ENCODE measurements at regions not wholly inside any gene's neighbourhood (a gene's known extent, or its start where the extent isn't known, plus 50 kb on each side); places are given as distances from the start of the nearest gene placed in this dataset.

- no peak for TF ChIP-seq TAF1 (IDR thresholded peaks at IDR 0.05; ENCODE audit: borderline replicate concordance, low read depth, low read length)
- no peak for TF ChIP-seq POLR2AphosphoS5 (IDR thresholded peaks at IDR 0.05; ENCODE audit: low read depth, low read length)
- no peak for TF ChIP-seq JUND (IDR thresholded peaks at IDR 0.05)
- no peak for TF ChIP-seq NFIC (IDR thresholded peaks at IDR 0.05; ENCODE audit: borderline replicate concordance)
- no peak for TF ChIP-seq RCOR1 (IDR thresholded peaks at IDR 0.05; ENCODE audit: low read length)
- TF ChIP-seq, protein P1, sequence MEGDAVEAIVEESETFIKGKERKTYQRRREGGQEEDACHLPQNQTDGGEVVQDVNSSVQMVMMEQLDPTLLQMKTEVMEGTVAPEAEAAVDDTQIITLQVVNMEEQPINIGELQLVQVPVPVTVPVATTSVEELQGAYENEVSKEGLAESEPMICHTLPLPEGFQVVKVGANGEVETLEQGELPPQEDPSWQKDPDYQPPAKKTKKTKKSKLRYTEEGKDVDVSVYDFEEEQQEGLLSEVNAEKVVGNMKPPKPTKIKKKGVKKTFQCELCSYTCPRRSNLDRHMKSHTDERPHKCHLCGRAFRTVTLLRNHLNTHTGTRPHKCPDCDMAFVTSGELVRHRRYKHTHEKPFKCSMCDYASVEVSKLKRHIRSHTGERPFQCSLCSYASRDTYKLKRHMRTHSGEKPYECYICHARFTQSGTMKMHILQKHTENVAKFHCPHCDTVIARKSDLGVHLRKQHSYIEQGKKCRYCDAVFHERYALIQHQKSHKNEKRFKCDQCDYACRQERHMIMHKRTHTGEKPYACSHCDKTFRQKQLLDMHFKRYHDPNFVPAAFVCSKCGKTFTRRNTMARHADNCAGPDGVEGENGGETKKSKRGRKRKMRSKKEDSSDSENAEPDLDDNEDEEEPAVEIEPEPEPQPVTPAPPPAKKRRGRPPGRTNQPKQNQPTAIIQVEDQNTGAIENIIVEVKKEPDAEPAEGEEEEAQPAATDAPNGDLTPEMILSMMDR (IDR thresholded peaks at IDR 0.05): no peak
- TF ChIP-seq MEF2A (IDR thresholded peaks at IDR 0.05; ENCODE audit: borderline replicate concordance, low read depth): no peak
- no peak for TF ChIP-seq RFX5 (IDR thresholded peaks at IDR 0.05; ENCODE audit: low read length)
- TF ChIP-seq, protein P2, sequence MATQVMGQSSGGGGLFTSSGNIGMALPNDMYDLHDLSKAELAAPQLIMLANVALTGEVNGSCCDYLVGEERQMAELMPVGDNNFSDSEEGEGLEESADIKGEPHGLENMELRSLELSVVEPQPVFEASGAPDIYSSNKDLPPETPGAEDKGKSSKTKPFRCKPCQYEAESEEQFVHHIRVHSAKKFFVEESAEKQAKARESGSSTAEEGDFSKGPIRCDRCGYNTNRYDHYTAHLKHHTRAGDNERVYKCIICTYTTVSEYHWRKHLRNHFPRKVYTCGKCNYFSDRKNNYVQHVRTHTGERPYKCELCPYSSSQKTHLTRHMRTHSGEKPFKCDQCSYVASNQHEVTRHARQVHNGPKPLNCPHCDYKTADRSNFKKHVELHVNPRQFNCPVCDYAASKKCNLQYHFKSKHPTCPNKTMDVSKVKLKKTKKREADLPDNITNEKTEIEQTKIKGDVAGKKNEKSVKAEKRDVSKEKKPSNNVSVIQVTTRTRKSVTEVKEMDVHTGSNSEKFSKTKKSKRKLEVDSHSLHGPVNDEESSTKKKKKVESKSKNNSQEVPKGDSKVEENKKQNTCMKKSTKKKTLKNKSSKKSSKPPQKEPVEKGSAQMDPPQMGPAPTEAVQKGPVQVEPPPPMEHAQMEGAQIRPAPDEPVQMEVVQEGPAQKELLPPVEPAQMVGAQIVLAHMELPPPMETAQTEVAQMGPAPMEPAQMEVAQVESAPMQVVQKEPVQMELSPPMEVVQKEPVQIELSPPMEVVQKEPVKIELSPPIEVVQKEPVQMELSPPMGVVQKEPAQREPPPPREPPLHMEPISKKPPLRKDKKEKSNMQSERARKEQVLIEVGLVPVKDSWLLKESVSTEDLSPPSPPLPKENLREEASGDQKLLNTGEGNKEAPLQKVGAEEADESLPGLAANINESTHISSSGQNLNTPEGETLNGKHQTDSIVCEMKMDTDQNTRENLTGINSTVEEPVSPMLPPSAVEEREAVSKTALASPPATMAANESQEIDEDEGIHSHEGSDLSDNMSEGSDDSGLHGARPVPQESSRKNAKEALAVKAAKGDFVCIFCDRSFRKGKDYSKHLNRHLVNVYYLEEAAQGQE (IDR thresholded peaks at IDR 0.05; ENCODE audit: low read depth, low read length): no peak
- TF ChIP-seq GATA2 (CRISPR knock-in tag; IDR thresholded peaks at IDR 0.05): no peak
- no peak for TF ChIP-seq FOXM1 (IDR thresholded peaks at IDR 0.05; ENCODE audit: low read depth)
Observed at GRCh38 chr6:154648888-154649205, 84.4 kb upstream of the SCAF8 start.
